Keratinocyte (primary cell): ENCODE measurements at regions not wholly inside any gene's neighbourhood (a gene's known extent, or its start where the extent isn't known, plus 50 kb on each side); places are given as distances from the start of the nearest gene placed in this dataset.

Experiments used
- CTCF ChIP-seq, 3 experiments: IDR thresholded peaks in 1 of 3; conservative IDR thresholded peaks in 1 of 3; optimal IDR thresholded peaks in 1 of 3; 2 replicates in 2 of 3; 3 replicates in 1 of 3; pipeline versions ENCODE3 to v1.5.1; 2011; ENCODE audit warnings: low read length in 3 of 3, mild to moderate bottlenecking in 3 of 3, moderate library complexity in 2 of 3, control low read depth in 1 of 3, inconsistent platforms in 1 of 3; ENCODE audit not compliant: insufficient read depth in 2 of 3; ENCODE audit errors: extremely low read depth in 1 of 3
- EZH2 ChIP-seq: IDR thresholded peaks from one replicate; pipeline ENCODE4 v1.6.1; 2012; ENCODE audit warnings: inconsistent platforms, mild to moderate bottlenecking, low read length, moderate library complexity

- TF ChIP-seq CTCF (optimal IDR thresholded peaks at IDR 0.05 in 1 of 3, IDR thresholded peaks at IDR 0.05 in 1 of 3, conservative IDR thresholded peaks at IDR 0.05 in 1 of 3; ENCODE audit: extremely low read depth in 1 of 3, insufficient read depth in 2 of 3, low read length in 3 of 3) = no peak
- no peak for TF ChIP-seq EZH2
Observed at GRCh38 chr6:95847061-95847460, 168.7 kb upstream of the FUT9 start.
